ENCODE measurements at regions not wholly inside any gene's neighbourhood (a gene's known extent, or its start where the extent isn't known, plus 50 kb on each side); places are given as distances from the start of the nearest gene placed in this dataset.

GRCh38 chr7:149608168-149608567, 110.6 kb upstream of the ZNF746 start:
- no peaks in the 10 kb centered on the region for H3K4me1 Mint-ChIP-seq
- H2AFZ ChIP-seq (ENCODE audit: insufficient read depth, low read depth, low read length, poor library complexity, severe bottlenecking) = no peak overlapping the region
- no peaks in the 10 kb centered on the region for H3K4me1 ChIP-seq (ENCODE audit: control insufficient read depth in 2 of 2, insufficient read depth in 2 of 2, low read length in 2 of 2)
- H3K27me3 Mint-ChIP-seq = no peaks in the 10 kb centered on the region
- CTCF ChIA-PET = no interaction called here
- DNase-seq (no peak), ATAC-seq (ENCODE audit: low read depth) (no peak)
- H3K4me3 ChIP-seq (ENCODE audit: control extremely low read depth in 1 of 5, extremely low read depth in 1 of 5, insufficient read depth in 1 of 5, low read depth in 2 of 5, low read length in 4 of 5) = no peak overlapping the region
- H3K4me2 ChIP-seq (replicated peaks; ENCODE audit: low read depth, low read length, poor library complexity, severe bottlenecking) = no peak overlapping the region
- no peaks in the 10 kb centered on the region for H3K9me3 ChIP-seq (ENCODE audit: control extremely low read depth in 1 of 3, control insufficient read depth in 2 of 3, insufficient read depth in 1 of 3, low read length in 2 of 3)
- peaks cover 4 to 46% of the 10 kb centered on the region in 2 experiments for H3K36me3 ChIP-seq (replicated peaks in 1 of 2; ENCODE audit: control extremely low read depth in 1 of 2, control insufficient read depth in 1 of 2, extremely low read depth in 1 of 2, insufficient read depth in 2 of 2, low read length in 1 of 2)
- POLR2A ChIA-PET = no interaction called here
- H3K4me3 Mint-ChIP-seq = no peak overlapping the region
- H4K20me1 ChIP-seq (ENCODE audit: control insufficient read depth, insufficient read depth, low read length, poor library complexity, severe bottlenecking) = peaks cover 5% of the 10 kb centered on the region
- H3K9me3 Mint-ChIP-seq (ENCODE audit: insufficient read depth) = no peaks in the 10 kb centered on the region
- peaks cover 6% of the 10 kb centered on the region for H3K79me2 ChIP-seq (ENCODE audit: control insufficient read depth, insufficient read depth, low read length)
- TF ChIP-seq CTCF (IDR thresholded peaks at IDR 0.05) (no peak), EZH2 (IDR thresholded peaks at IDR 0.05; ENCODE audit: borderline replicate concordance, insufficient read depth, low read depth, low read length, poor library complexity, severe bottlenecking) (no peak)
- intact Hi-C loops (cut with micrococcal nuclease) = loop anchor here (5.0 kb wide), 1 partner anchor 186 kb away; no protein-coding TSS in a partner anchor
- H3K27ac ChIP-seq (ENCODE audit: low read length in 2 of 2) = no peak overlapping the region
- no peaks in the 10 kb centered on the region for H3K27me3 ChIP-seq (replicated peaks in 1 of 4; ENCODE audit: control extremely low read depth in 1 of 4, control insufficient read depth in 3 of 4, insufficient read depth in 4 of 4, low read length in 3 of 4)
- no peak overlapping the region for H3K27ac Mint-ChIP-seq
- H3K9ac ChIP-seq (ENCODE audit: low read length) = no peak overlapping the region
- 94% methylated on average over 2 of the region's 2 CpGs for WGBS (ENCODE audit: insufficient coverage)

- H3K27ac ChIP-seq (ENCODE audit: low read length in 2 of 2) = no peak overlapping the region
- H2AFZ ChIP-seq (ENCODE audit: insufficient read depth, low read depth, low read length, poor library complexity, severe bottlenecking) = no peak overlapping the region
- Mint-ChIP-seq H3K27ac (no peak overlapping the region), H3K9me3 (ENCODE audit: insufficient read depth) (no peaks in the 10 kb centered on the region), H3K27me3 (no peaks in the 10 kb centered on the region), H3K4me1 (no peaks in the 10 kb centered on the region), H3K4me3 (no peak overlapping the region)
- no peak for TF ChIP-seq EZH2 (IDR thresholded peaks at IDR 0.05; ENCODE audit: borderline replicate concordance, insufficient read depth, low read depth, low read length, poor library complexity, severe bottlenecking)
- no peak for TF ChIP-seq CTCF (IDR thresholded peaks at IDR 0.05)
- peaks cover 2% of the 10 kb centered on the region for H4K20me1 ChIP-seq (ENCODE audit: control insufficient read depth, insufficient read depth, low read length, poor library complexity, severe bottlenecking)
- intact Hi-C loops (cut with micrococcal nuclease) = loop anchor here (5.0 kb wide), 1 partner anchor 185 kb away; no protein-coding TSS in a partner anchor
- H3K9me3 ChIP-seq (ENCODE audit: control extremely low read depth in 1 of 3, control insufficient read depth in 2 of 3, insufficient read depth in 1 of 3, low read length in 2 of 3) = no peaks in the 10 kb centered on the region
- POLR2A ChIA-PET = no interaction called here
- peaks cover 6% of the 10 kb centered on the region for H3K79me2 ChIP-seq (ENCODE audit: control insufficient read depth, insufficient read depth, low read length)
- WGBS (ENCODE audit: insufficient coverage) = no CpG with 5 or more reads among the region's 4 CpGs
- ATAC-seq (ENCODE audit: low read depth) (no peak), DNase-seq (no peak)
- CTCF ChIA-PET = no interaction called here
- no peaks in the 10 kb centered on the region for H3K27me3 ChIP-seq (replicated peaks in 1 of 4; ENCODE audit: control extremely low read depth in 1 of 4, control insufficient read depth in 3 of 4, insufficient read depth in 4 of 4, low read length in 3 of 4)
- no peak overlapping the region for H3K4me2 ChIP-seq (replicated peaks; ENCODE audit: low read depth, low read length, poor library complexity, severe bottlenecking)
- H3K36me3 ChIP-seq (replicated peaks in 1 of 2; ENCODE audit: control extremely low read depth in 1 of 2, control insufficient read depth in 1 of 2, extremely low read depth in 1 of 2, insufficient read depth in 2 of 2, low read length in 1 of 2) = peaks cover 4 to 41% of the 10 kb centered on the region in 2 experiments
- H3K9ac ChIP-seq (ENCODE audit: low read length) = no peak overlapping the region
- H3K4me1 ChIP-seq (ENCODE audit: control insufficient read depth in 2 of 2, insufficient read depth in 2 of 2, low read length in 2 of 2) = no peaks in the 10 kb centered on the region
- no peak overlapping the region for H3K4me3 ChIP-seq (ENCODE audit: control extremely low read depth in 1 of 5, extremely low read depth in 1 of 5, insufficient read depth in 1 of 5, low read depth in 2 of 5, low read length in 4 of 5)
Measured at GRCh38 chr7:149607683-149608082, 110.1 kb upstream of the ZNF746 start.
